ENCODE measurements at regions not wholly inside any gene's neighbourhood (a gene's known extent, or its start where the extent isn't known, plus 50 kb on each side); places are given as distances from the start of the nearest gene placed in this dataset.
"Not testable (repeated sequence)": the region's sequence is repeated elsewhere in the genome, so short reads cannot be mapped to it uniquely, and the experiment has no call there.

- H3K27me3 Mint-ChIP-seq: no peaks in the 10 kb centered on the region
- peaks cover 17% of the 10 kb centered on the region for H3K9me3 Mint-ChIP-seq
- no peak for DNase-seq
- H3K27ac Mint-ChIP-seq: no peak overlapping the region
- H3K36me3 Mint-ChIP-seq (ENCODE audit: low read depth): peaks cover 2% of the 10 kb centered on the region
- H3K4me3 Mint-ChIP-seq: no peak overlapping the region
- peaks cover 20% of the 10 kb centered on the region for H3K4me1 Mint-ChIP-seq (ENCODE audit: low read depth)
Measured at GRCh38 chr6:130680116-130680515, 147.1 kb upstream of the SMLR1 start.

- Mint-ChIP-seq H3K4me1 (ENCODE audit: low read depth) (peaks cover 14% of the 10 kb centered on the region), H3K27me3 (no peaks in the 10 kb centered on the region), H3K27ac (no peak overlapping the region), H3K36me3 (ENCODE audit: low read depth) (peaks cover 2% of the 10 kb centered on the region), H3K9me3 (peaks cover 17% of the 10 kb centered on the region), H3K4me3 (no peak overlapping the region)
- no peak for DNase-seq
Measured at GRCh38 chr6:130681028-130681427, 146.2 kb upstream of the SMLR1 start.

- H3K9me3 Mint-ChIP-seq: peaks cover 10% of the 10 kb centered on the region
- peaks cover 2% of the 10 kb centered on the region for H3K36me3 Mint-ChIP-seq (ENCODE audit: low read depth)
- peaks cover 6% of the 10 kb centered on the region for H3K4me1 Mint-ChIP-seq (ENCODE audit: low read depth)
- no peak for DNase-seq
- H3K27me3 Mint-ChIP-seq: no peaks in the 10 kb centered on the region
- no peak overlapping the region for H3K27ac Mint-ChIP-seq
- no peak overlapping the region for H3K4me3 Mint-ChIP-seq
Measured at GRCh38 chr6:130682066-130682465, 145.1 kb upstream of the SMLR1 start.

GRCh38 chr6:130683761-130684517 is 143.3 kb upstream of the SMLR1 start:
- no peak for DNase-seq
- Mint-ChIP-seq H3K4me3 (no peak overlapping the region), H3K9me3 (no peaks in the 10 kb centered on the region), H3K27ac (no peak overlapping the region), H3K4me1 (ENCODE audit: low read depth) (peaks cover 2% of the 10 kb centered on the region), H3K36me3 (ENCODE audit: low read depth) (no peaks in the 10 kb centered on the region), H3K27me3 (no peaks in the 10 kb centered on the region)

- H3K36me3 Mint-ChIP-seq (ENCODE audit: low read depth): no peaks in the 10 kb centered on the region
- no peak overlapping the region for H3K4me3 Mint-ChIP-seq
- H3K27ac Mint-ChIP-seq: no peak overlapping the region
- H3K4me1 Mint-ChIP-seq (ENCODE audit: low read depth): peaks cover 32% of the 10 kb centered on the region
- DNase-seq: no peak
- H3K27me3 Mint-ChIP-seq: no peaks in the 10 kb centered on the region
- peaks cover 5% of the 10 kb centered on the region for H3K9me3 Mint-ChIP-seq
Measured at GRCh38 chr6:130692659-130693058, 134.5 kb upstream of the SMLR1 start.

GRCh38 chr6:130693944-130694343 is 133.3 kb upstream of the SMLR1 start:
- Mint-ChIP-seq H3K36me3 (ENCODE audit: low read depth) (no peaks in the 10 kb centered on the region), H3K27me3 (no peaks in the 10 kb centered on the region), H3K9me3 (peaks cover 5% of the 10 kb centered on the region), H3K27ac (no peak overlapping the region), H3K4me3 (no peak overlapping the region), H3K4me1 (ENCODE audit: low read depth) (peaks cover 38% of the 10 kb centered on the region)
- DNase-seq: no peak

GRCh38 chr6:130694606-130695005 is 132.6 kb upstream of the SMLR1 start:
- Mint-ChIP-seq H3K4me3 (no peak overlapping the region), H3K27ac (no peak overlapping the region), H3K27me3 (no peaks in the 10 kb centered on the region), H3K36me3 (ENCODE audit: low read depth) (no peaks in the 10 kb centered on the region), H3K9me3 (peaks cover 5% of the 10 kb centered on the region), H3K4me1 (ENCODE audit: low read depth) (peaks cover 38% of the 10 kb centered on the region)
- DNase-seq: no peak

GRCh38 chr6:130696806-130697205 is 130.4 kb upstream of the SMLR1 start:
- Mint-ChIP-seq H3K4me3 (no peak overlapping the region), H3K36me3 (ENCODE audit: low read depth) (no peaks in the 10 kb centered on the region), H3K9me3 (peaks cover 5% of the 10 kb centered on the region), H3K4me1 (ENCODE audit: low read depth) (peaks cover 40% of the 10 kb centered on the region), H3K27ac (no peak overlapping the region), H3K27me3 (no peaks in the 10 kb centered on the region)
- no peak for DNase-seq

- DNase-seq: no peak
- Mint-ChIP-seq H3K4me1 (ENCODE audit: low read depth) (peaks cover 40% of the 10 kb centered on the region), H3K27me3 (no peaks in the 10 kb centered on the region), H3K36me3 (ENCODE audit: low read depth) (no peaks in the 10 kb centered on the region), H3K27ac (no peak overlapping the region), H3K4me3 (peak overlapping the region; percentile 10), H3K9me3 (peaks cover 5% of the 10 kb centered on the region)
Measured at GRCh38 chr6:130697271-130697994, 129.8 kb upstream of the SMLR1 start.

GRCh38 chr6:130697995-130698535 is 129.1 kb upstream of the SMLR1 start:
- peak overlapping the region; percentile 10 for H3K4me3 Mint-ChIP-seq
- no peaks in the 10 kb centered on the region for H3K36me3 Mint-ChIP-seq (ENCODE audit: low read depth)
- no peak overlapping the region for H3K27ac Mint-ChIP-seq
- DNase-seq: peak; percentile 65
- H3K4me1 Mint-ChIP-seq (ENCODE audit: low read depth): peaks cover 37% of the 10 kb centered on the region
- peaks cover 5% of the 10 kb centered on the region for H3K9me3 Mint-ChIP-seq
- H3K27me3 Mint-ChIP-seq: no peaks in the 10 kb centered on the region

GRCh38 chr6:130699742-130700141 is 127.5 kb upstream of the SMLR1 start:
- Mint-ChIP-seq H3K9me3 (peaks cover 7% of the 10 kb centered on the region), H3K4me1 (ENCODE audit: low read depth) (peaks cover 25% of the 10 kb centered on the region), H3K36me3 (ENCODE audit: low read depth) (no peaks in the 10 kb centered on the region), H3K4me3 (no peak overlapping the region), H3K27ac (no peak overlapping the region), H3K27me3 (no peaks in the 10 kb centered on the region)
- no peak for DNase-seq

- H3K4me1 Mint-ChIP-seq (ENCODE audit: low read depth): peaks cover 23% of the 10 kb centered on the region
- H3K27me3 Mint-ChIP-seq: no peaks in the 10 kb centered on the region
- peaks cover 5% of the 10 kb centered on the region for H3K9me3 Mint-ChIP-seq
- H3K27ac Mint-ChIP-seq: no peak overlapping the region
- DNase-seq: no peak
- no peaks in the 10 kb centered on the region for H3K36me3 Mint-ChIP-seq (ENCODE audit: low read depth)
- H3K4me3 Mint-ChIP-seq: no peak overlapping the region
Measured at GRCh38 chr6:130700397-130700796, 126.8 kb upstream of the SMLR1 start.

GRCh38 chr6:130708338-130708737 is 118.9 kb upstream of the SMLR1 start:
- Mint-ChIP-seq H3K4me1 (ENCODE audit: low read depth) (peaks cover 11% of the 10 kb centered on the region), H3K9me3 (peaks cover 2% of the 10 kb centered on the region), H3K4me3 (no peak overlapping the region), H3K27me3 (no peaks in the 10 kb centered on the region), H3K27ac (no peak overlapping the region), H3K36me3 (ENCODE audit: low read depth) (no peaks in the 10 kb centered on the region)
- no peak for DNase-seq

GRCh38 chr6:130711641-130712040 is 115.6 kb upstream of the SMLR1 start:
- not testable (repeated sequence) for H3K4me3 Mint-ChIP-seq; H3K27ac Mint-ChIP-seq; H3K9me3 Mint-ChIP-seq; H3K27me3 Mint-ChIP-seq; H3K36me3 Mint-ChIP-seq (ENCODE audit: low read depth); DNase-seq
- H3K4me1 Mint-ChIP-seq (ENCODE audit: low read depth): peaks cover 11% of the 10 kb centered on the region

GRCh38 chr6:130713144-130713543 is 114.1 kb upstream of the SMLR1 start:
- H3K4me3 Mint-ChIP-seq: no peak overlapping the region

More at GRCh38 chr6:130713144-130713543, 114.1 kb upstream of the SMLR1 start:
- Mint-ChIP-seq H3K4me1 (ENCODE audit: low read depth) (peaks cover 18% of the 10 kb centered on the region), H3K27ac (no peak overlapping the region), H3K36me3 (ENCODE audit: low read depth) (no peaks in the 10 kb centered on the region), H3K9me3 (no peaks in the 10 kb centered on the region), H3K27me3 (no peaks in the 10 kb centered on the region)
- no peak for DNase-seq

Data from activated T-cell treated with anti-CD3 and anti-CD28 coated beads, Interleukin-2, amount 50 U/mL, for 24 hours (primary cell).